Activated T-helper 1 cell treated with anti-CD3 and anti-CD28 coated beads, Interleukin-12 subunit alpha, Interleukin-12 subunit beta, Interleukin-2, Interleukin-4 antibody, amounts not matched to agents 30 ng/mL and 10 ng/mL and 1 ng/mL, durations not matched to agents 14 hours and 24 hours and 36 hours (primary cell): ENCODE measurements at regions not wholly inside any gene's neighbourhood (a gene's known extent, or its start where the extent isn't known, plus 50 kb on each side); places are given as distances from the start of the nearest gene placed in this dataset.

Source experiments
- DNase-seq: peaks from one replicate; pipeline ENCODE4 v3.0.0; 2021; ENCODE audit warnings: low spot score
- H3K27ac Mint-ChIP-seq: one replicate; pipeline ENCODE4 v1.8.0; 2021; ENCODE audit warnings: mild to moderate bottlenecking, mixed read lengths
- H3K27me3 Mint-ChIP-seq: one replicate; pipeline ENCODE4 v1.8.0; 2022; ENCODE audit warnings: mild to moderate bottlenecking, moderate library complexity, mixed read lengths; ENCODE audit not compliant: insufficient read depth
- H3K36me3 Mint-ChIP-seq: one replicate; pipeline ENCODE4 v1.8.0; 2021; ENCODE audit warnings: low read depth, mixed read lengths
- H3K4me1 Mint-ChIP-seq: one replicate; pipeline ENCODE4 v1.8.0; 2021; ENCODE audit warnings: low read depth, mixed read lengths
- H3K4me3 Mint-ChIP-seq: one replicate; pipeline ENCODE4 v1.8.0; 2021; ENCODE audit warnings: mild to moderate bottlenecking, moderate library complexity, mixed read lengths
- H3K9me3 Mint-ChIP-seq: one replicate; pipeline ENCODE4 v1.8.0; 2021; ENCODE audit warnings: mixed read lengths
- intact Hi-C: fragments of 100-400 bp; cut with micrococcal nuclease; formaldehyde crosslinking; loops from one replicate; pipeline ENCODE4 v1.15.1; 2024

DNA sequence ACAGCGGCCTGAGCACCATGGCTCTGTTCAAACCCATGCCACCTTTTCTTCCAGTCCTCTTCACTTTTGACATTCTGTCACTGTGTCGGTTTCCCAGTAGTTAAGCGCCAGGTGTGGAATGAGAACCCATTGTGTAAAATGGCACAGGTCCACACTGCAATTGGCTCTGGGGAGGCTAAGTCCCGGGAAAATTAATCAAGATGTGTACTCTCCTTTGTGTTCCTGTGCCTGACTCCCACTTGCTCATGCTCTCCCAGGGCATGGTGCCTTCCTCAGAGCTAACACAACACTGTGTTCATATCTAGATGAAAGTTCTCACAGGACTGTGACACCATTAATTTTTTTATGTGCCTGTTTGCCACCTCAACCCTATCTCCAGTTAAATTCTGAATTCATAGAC, 59.0 kb upstream of the BTG3 start:
- no peak for DNase-seq
- H3K36me3 Mint-ChIP-seq = no peaks in the 10 kb centered on the region
- H3K4me1 Mint-ChIP-seq = no peaks in the 10 kb centered on the region
- H3K27ac Mint-ChIP-seq = no peak overlapping the region
- H3K4me3 Mint-ChIP-seq = no peak overlapping the region
- no peaks in the 10 kb centered on the region for H3K9me3 Mint-ChIP-seq
- H3K27me3 Mint-ChIP-seq = peaks cover 4% of the 10 kb centered on the region
- intact Hi-C loops = no loop called here

DNA sequence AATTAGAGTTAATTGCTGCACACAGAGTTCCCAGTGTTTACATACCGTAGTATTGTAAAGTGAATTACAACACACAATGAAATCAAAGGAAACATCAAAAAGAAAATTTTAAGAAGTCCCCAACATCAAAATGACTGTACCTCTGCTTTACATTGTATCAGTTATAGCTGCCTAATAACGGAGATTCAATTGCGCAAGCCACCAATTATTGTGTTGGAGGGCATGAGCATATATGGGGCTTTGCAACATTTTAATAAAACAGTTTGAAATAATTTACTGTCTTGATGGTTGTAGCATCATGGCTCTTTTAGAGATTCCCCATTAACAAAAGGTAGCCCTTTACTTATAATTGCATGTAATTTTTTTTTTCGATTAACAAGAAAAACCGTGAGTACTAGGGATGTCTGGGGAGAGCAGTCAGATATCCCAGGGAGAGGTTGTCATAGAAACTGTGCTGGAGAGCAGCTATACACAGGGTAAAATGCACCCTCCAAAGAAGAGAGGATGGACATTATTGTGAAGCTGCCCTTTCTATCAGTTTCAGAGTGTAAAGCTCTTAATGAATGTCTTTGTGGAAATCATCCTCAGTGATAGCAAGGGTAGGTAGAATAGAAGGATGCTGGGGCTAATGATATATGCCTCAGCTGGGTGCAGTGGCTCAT, 55.9 kb upstream of the BTG3 start:
- Mint-ChIP-seq H3K27ac (no peak overlapping the region), H3K9me3 (no peaks in the 10 kb centered on the region), H3K4me3 (no peak overlapping the region), H3K36me3 (no peaks in the 10 kb centered on the region), H3K27me3 (peaks cover 4% of the 10 kb centered on the region), H3K4me1 (no peaks in the 10 kb centered on the region)
- intact Hi-C loops = no loop called here
- DNase-seq = no peak

DNA sequence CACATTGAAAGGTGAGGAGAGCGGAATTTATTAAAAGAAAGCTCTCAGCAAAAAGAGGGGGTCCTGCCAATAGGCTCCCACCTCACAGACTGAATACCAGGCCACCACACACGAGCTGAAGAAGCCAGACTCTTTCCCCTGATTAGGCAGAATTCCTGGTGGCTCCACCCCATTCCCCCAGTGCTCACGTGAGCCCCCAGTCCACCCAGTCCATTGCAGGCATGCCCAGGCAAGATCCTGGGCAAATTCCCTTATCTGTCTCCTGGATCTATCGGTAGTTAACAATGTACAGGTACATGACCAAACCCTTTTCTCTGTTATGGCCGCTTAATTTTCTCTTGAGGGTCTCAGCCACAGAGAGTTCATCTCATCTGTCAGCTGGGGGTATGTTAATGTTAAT, 54.6 kb upstream of the BTG3 start:
- H3K27ac Mint-ChIP-seq = no peak overlapping the region
- DNase-seq = no peak
- no peaks in the 10 kb centered on the region for H3K9me3 Mint-ChIP-seq
- no peak overlapping the region for H3K4me3 Mint-ChIP-seq
- no peaks in the 10 kb centered on the region for H3K4me1 Mint-ChIP-seq
- no peaks in the 10 kb centered on the region for H3K36me3 Mint-ChIP-seq
- intact Hi-C loops = no loop called here
- H3K27me3 Mint-ChIP-seq = peaks cover 8% of the 10 kb centered on the region
